SIG-M5 treated with dmso at 0.1 percent for 504 hours (cell line): ENCODE measurements at regions not wholly inside any gene's neighbourhood (a gene's known extent, or its start where the extent isn't known, plus 50 kb on each side); places are given as distances from the start of the nearest gene placed in this dataset.

Experiments used
- DNase-seq: peaks from one replicate; lab custom pipeline; 2025; ENCODE audit not compliant: unreplicated experiment; lab: John Stamatoyannopoulos, UW

DNA sequence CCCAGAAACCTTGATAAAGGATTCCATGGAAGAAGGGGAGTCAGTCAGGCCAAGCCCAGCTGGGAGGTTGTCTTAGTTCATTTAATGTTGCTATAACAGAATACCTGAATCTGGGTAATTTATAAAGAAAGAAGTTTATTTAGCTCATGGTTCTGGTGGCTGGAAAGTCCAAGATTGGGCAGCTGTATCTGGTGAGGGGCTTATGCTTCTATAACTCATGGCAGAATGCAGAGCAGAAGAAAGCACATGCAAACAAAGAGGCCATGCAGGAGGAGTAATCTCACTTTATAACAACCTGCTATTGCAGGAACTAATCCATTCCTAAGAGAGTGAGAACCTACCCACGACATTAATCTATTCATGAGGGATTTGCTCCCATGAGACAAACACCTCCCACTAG lies 54.2 kb upstream of the ANKRD1 start:
- DNase-seq = no peak

DNA sequence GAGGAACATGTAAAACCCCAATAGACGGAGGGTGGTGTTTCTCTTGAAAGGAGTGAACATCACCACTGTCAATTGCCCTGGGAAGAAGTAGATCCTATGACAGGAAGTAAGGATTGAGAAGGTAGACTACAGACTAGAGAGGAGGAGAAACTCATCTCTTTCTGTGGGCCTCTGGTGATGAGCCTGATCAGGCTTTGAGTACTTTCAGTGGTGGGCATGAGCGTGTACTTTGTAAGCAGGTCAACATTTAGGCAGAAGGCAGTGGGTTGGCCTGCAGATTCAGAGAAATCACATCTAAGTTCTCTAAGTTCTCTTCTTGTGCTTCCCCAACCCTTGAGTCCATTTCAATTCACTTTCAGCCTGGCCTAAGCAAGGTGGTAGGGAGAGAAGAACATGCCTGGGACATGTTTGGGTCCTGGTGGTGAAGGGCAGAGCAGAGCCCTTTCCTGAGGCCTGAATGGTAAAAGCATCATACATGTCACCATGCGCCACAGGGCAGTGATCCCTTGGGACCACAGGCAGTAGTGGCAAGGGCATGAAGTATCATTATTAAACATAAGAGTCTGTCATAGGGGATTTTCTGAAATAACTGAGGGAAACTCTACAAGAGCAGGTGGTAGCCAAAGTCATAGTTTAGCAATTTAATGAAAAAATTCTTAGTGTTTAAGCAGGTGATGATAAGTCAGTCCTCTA lies 56.4 kb upstream of the ANKRD1 start:
- DNase-seq = no peak

DNA sequence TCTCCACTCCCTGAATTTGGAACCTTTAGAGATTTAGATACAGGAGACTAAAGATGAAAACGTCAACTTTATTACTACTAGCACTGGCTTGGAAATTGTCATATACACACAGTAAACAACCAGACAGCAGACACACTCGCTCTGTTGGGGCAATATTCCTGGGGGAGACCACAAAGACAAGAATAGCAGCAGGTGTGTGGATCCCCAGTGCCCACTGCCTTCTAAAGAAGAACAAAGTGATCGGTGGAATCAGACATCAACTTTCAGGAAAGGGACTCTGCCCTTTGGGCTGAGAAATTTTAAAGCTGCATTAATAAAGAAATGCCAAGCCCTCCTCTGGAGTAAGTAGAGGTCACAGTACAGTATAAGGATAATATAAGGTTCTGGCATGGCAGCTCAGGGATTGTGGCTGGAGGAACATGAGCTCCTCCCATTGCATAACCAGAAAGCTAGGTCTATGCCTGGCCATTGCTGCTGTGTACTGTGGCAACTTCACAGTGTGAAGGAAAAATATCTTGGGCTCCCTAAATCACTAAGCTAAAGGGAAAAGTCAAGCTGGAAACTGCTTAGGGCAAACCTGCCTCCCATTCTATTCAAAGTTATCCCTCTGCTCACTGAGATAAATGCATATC lies 57.1 kb upstream of the ANKRD1 start:
- DNase-seq = no peak

DNA sequence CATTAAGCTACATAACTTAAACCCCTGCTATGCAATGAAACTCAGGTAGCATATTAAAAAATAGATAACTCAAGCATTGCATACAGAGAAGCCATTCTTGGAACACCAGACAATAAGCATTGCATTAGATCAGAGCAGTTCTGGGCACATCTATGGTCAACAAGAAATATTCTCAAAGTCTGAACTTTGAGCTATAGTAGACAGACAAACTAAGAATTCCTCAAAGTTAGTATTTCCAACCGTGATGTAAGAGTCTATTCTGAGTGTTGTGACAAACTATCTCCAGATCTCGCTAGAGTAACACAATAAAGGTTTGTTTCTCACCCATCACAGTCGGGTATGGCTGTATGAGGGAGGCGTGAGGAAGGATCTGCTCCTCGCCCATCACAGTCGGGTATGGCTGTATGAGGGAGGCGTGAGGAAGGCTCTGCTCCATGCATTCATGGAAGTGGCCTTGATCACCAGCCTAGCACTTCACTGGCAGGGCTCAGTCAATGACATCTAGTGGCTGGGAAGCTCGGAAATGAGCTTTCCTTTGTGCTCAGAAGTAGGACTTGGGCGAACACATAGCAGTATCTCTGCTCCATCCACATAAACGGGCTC lies 61.6 kb upstream of the ANKRD1 start:
- no peak for DNase-seq

DNA sequence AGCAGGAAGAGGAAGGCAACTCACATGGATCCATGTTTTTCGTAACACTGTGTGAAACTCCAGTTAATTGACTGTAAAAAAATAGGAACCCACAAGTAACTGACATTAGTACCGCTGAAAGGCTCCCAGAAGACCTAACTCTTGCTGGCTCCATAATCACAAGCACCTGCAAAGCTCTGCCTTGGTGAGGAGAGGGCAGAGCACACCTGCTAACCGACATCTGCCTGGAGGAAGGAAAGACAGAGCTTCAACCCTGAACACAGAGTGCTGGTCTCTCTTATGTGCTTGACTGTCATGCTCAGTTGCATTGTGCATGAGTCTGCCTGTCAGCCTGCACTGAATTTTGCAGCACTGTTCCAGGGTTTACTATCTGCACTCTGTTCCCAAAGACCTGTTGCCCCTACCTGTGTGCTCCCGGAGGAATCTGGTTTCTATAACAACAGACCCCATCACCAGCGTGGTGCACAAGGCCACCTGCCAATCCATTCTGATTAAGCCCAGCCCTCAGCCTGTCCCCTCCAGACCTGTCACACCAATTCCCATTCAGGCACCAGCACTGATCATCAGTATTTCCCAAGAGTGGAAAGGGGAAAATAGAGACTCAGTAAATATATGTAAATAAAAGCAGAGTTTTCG lies 63.1 kb upstream of the ANKRD1 start:
- DNase-seq = no peak

DNA sequence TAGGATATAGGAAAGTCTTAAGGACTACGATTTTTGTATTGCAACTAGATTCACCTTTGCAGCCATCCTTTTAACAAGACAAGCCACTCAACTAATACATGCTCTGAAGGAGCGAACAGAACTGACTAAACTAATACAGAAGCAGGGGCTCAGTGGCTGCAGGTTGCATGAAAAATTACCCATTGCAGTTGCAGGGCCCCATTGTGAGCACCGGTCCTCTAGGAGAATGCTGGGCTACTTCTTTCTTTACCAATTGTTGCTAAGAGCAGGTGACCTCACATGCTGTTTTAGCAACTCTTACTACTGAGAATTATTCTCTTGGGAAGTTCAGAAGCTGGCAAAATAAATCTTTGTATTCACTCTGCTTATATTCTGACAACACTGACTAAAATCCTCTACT lies 64.0 kb upstream of the ANKRD1 start:
- no peak for DNase-seq

DNA sequence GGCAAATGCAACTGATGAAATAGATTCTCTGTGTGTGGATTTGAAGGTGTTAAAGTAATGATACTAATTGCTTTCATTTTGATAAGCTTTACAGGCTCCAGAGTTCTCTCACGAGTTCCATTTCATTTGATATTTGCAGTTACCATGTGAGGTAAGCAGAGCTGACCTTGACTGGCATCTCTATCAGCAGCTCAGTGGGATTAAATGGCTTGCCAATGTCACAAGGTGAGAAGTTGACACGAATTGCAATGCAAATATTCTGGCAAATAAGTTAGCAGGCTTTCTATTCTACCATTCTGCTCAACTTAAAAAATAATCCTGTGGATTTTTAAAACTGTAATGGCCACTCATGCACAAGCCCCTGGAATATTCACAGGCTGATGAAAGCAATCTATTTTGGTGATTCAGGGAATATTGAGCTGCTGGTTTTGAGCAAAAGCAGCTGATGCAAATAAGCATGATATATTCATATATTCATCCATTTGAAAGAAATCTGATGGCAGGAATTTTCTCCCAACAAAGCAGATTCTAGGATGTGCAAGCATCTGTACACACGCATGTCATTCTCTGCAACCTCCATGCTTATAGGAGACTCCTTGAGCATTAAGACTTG lies 64.5 kb upstream of the ANKRD1 start:
- no peak for DNase-seq

DNA sequence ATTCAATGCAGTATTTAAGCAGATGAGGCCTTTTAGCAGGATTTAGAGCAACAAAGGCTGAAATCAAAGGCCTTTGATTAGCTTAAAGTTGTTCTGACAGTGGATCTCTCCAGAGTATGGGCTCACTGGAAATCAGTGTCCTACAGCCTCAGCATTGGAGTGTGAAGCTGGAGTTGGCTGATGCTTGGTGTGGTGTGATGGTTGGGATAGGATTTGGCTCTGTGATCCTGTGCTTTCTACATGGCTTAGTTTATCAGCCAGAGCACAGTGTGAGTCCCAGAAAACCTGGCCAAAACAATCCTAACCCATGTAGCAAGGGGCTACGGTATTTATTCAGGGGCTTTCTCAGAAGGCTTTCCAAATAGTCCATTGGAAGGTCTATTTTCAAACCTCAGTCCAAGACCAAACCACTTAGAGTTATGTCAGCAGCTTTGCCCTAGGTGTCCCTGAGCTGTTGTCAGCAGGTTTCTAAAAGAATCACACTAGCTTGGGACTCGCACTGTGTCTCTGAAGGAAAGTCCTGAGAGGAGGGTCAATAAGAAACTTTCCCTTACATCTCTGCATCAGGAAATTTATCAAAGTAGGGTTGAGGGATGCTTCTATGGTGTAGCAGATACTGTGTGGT lies 65.4 kb upstream of the ANKRD1 start:
- no peak for DNase-seq

DNA sequence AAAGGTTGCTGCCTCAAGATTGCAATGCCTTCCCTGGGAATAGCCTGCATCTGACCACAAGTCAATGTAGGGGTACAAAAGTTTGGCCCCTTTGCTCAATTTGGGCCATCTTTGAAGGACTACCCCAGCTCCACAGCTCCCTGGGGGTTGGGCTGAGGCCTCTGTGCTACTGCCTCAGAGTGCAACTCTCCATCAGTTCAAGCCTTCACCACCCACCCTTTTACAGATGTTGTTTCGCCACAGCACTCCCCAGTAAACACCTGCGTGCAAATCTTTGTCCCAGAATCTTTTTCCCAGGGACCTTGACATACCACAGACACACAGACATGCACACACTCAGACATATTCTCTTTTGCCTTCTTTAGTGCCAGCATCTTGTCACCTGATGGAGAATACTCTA lies 66.0 kb upstream of the ANKRD1 start:
- DNase-seq = no peak

DNA sequence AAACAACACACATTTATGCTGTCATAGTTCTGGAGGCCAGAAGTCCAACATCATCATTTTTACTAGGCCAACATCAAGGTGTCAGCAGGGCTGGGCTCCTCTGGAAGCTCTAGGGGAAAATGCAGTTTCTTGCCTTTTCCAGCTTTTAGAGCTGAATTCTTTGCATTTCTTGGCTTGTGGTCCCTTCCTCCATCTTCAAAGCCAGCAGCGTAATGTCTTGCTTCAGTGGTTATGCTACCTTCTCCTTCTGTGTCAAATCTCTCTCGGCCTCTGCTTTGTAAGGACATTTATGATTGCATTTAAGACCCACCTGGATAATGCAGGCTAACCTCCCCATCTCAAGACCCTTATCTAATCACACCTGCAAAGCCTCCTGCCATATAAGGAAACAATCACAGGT lies 66.5 kb upstream of the ANKRD1 start:
- DNase-seq = no peak

DNA sequence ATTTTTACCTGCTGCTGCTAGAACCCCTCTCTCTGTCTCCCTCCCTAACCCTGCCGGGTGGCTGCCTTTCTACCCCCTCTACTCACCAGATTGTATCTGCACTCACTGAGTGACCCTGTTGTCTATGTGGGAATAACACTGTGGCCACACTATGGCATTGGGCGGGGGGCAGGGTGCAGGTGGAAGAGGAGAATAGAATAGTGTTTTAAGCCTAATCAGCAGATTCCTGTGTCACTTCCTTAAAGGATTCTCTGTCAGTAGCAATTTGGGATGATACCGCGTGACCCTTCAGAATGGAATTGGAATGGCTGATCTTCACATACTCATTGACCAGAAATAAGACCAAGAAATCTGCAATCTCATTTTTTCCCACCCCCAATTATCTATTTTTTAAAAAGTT lies 67.1 kb upstream of the ANKRD1 start:
- DNase-seq = no peak

DNA sequence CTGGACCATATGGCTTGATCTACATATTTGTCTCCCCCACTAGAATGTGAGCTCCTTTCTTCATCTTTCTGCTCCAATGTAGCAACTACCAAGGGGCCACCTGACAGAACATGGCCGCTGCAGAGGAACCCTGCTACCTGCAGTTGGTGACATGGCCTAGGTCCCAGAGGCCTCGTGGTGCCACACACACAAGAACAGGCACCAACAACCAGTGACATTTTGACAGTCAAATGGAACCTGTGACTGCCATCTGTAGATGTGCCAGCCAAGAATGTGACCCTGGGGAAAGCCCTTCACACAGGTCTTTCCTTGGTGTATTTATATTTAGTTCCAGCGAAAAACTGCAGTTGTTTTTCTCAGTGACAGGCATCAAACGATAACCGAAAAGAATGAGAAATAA lies 67.9 kb upstream of the ANKRD1 start:
- no peak for DNase-seq

DNA sequence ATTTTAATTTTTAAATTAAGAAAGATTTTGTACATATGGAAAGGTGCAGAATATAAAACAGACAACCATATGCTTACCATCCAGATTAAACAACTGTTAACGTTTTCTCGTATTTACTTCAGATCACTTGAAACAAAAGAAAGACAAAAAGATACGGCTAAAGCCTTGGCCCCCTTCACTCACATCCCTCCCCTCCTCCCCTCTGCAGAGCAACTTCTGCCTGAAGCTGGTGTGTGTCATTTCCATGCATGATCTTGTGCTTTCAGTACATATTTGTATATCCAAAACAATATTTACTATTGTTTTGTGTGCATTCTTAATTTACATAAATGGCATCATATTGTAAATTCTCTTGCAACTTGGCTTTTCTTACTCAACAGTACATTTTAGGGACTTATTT lies 68.5 kb upstream of the ANKRD1 start:
- DNase-seq = no peak

DNA sequence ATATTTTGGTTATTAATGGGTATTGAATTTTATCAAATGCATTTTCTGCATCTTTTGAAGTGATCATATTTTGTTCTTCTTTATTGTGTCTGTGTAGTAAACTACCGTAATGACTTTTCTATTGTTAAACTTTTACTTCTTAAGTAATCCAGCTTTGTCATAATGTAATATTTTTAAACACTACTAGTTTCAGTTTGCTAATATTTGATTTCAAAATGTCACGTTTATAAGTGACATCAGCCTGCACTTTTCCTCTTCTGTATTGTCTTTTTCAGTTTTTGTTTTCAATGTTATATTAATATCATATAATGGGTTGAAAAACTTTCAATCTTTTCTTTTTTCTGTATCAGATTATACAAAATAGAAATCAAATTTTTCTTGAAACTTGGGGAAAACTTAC lies 71.6 kb upstream of the ANKRD1 start:
- DNase-seq = no peak

DNA sequence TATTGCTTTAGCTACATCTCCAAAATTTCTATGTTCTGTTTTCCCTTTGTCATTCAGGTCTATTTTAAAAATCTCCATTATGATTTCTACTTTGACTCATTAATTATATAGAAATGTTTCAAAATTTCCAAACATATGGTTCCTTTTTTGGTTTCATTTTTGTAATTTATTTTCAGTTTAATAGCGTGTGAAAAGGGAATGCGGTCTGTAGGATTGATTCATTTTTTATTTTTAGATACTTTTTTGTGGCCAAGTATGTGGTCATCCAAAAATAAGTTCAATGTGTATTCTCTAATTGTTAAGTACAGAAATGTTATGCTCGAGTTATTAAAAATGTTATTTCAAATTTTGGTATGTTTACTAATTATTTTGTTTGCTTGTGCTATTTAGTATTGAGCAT lies 72.5 kb upstream of the ANKRD1 start:
- peak; percentile 1 for DNase-seq

DNA sequence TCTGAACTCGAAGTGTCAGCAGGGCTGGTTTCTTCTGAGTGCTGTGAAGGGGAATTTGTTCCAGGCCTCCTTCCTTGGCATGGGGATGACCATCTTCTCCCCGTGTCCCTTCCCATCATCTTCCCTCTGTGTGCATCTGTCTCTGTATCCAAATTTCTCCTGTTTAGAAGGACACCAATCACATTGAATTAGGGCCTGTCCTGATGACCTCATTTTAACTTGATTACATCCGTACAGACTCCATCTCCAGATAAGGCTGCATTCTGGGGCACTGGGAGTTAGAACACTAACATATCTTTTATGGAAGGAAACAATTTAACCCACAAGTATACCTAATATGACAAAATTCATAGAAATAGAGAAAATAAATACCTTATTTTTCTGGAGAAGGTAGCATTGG lies 76.8 kb upstream of the ANKRD1 start:
- DNase-seq = no peak

DNA sequence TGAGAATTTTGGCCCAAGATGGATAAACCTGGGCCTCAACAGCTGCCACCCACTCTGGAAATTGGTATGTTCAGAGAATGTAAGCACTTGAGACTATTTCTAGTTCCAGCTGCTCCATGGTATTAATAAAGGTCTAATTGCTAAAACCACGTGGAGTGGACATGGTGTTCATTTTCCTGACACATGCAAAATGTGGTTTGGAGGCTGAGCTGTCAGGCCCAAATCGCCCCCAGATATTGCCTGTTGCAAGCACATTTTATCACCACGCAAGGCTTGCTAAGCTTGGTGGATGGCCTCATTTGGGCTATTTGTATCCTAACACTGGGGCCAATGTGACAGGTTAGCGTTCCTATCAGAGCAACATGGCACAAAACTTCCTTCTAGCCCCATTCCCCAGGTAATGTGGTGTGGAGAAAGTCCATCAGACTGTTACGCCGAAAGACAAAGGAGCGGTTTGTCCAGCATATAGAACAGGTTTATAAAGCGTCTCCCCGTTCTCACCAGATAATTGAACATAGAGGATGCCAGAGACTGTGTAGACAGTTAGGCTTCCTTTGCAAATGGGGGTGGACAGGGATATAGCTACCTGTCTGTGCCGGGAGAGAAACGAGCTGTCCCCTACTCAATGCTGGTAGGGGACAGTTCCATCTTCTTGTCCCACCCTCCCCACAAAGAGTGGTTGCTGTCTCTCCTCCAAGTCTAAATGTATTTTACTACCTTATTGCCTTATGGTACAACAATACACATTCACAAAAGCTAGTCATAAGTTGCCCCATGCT lies 78.0 kb upstream of the ANKRD1 start:
- no peak for DNase-seq

DNA sequence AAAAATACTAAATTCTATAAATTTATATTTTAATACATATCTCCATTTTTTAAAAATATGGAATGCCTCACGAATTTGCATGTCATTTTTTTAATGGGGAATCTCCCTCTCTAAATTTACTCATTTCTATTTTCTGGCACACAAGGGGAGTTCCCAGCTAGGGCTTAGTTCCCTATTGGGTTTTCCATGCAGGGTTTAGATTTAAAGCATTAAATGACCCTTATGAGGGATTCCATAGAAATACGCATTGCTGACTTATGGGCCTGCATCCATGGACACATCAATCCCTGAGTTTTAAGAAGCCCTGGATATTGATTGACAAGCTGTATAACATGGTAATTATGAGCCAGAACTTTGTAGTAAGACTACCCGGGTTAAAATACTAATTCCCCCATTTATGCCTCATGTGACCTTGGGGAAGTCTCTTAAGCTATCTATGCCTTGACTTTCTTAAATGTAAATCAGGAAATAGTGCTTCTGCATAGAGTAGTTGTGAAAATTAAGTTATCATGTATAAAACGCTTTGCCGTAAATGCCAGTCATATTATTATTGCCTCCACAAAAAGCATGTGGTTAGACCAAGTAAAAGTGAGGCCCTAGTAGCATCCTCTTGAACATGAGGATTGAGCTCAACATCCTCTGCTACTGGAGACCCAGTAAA lies 78.8 kb upstream of the ANKRD1 start:
- no peak for DNase-seq

DNA sequence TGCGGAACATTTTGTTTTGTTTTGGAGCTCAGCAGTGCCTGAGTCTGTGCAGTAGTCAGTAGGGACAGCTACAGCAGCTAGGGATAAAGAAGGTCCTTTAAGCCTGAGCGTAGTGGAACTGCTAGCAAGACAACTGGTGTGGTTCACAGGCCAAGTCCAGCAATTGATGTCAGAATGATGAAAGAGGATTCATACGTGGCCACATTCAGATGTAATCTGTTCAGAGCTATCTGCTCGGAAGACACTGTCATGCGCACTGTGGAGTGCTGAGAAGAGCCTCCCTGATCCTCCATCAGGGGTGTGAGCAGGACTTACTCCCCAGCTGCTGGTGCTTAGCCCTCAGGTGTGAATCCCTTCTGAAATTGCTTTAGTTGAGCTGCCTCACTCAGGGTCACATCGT lies 79.6 kb upstream of the ANKRD1 start:
- no peak for DNase-seq

DNA sequence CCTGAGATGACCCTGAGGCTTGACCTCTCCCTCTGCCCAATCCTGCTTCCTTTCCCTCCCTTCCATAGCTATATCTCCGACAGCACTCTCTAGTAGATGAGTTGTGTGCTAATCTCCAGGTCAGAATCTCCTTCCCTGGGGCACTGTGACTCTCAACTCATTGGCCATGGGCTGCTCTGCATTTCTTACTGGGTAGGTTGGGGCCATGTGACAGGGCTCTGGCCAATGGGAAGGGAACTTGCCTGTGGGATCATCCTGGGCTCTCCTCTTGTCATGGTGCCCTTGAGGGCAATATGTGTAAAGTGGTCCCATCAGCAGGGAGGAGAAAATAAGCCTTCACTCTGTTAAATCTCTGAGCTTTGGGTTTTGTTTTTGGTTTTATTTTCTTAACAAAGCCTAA lies 80.1 kb upstream of the ANKRD1 start:
- no peak for DNase-seq
